K562 (cell line): ENCODE measurements at regions not wholly inside any gene's neighbourhood (a gene's known extent, or its start where the extent isn't known, plus 50 kb on each side); places are given as distances from the start of the nearest gene placed in this dataset.

Experiments used
- ATAC-seq: fragments of 200-7000 bp; cut with Tn5 transposase; 3 replicates; pipeline ENCODE4 v1.9.1; 2020; ENCODE audit warnings: moderate library complexity
- BruUV-seq: library from RNA; stranded (reverse); fragments of 400-500 nt; replicated peaks from 2 replicates; lab custom pipeline; 2021; lab: Mats Ljungman, UMichigan
- CTCF ChIA-PET: fragments of 300-600 bp; formaldehyde crosslinking; extraction: SDS; loops from one replicate; lab custom pipeline; 2021; ENCODE audit warnings: low intra/inter-chr PET ratio; lab: Yijun Ruan, JAX
- POLR2A ChIA-PET: fragments of 300-600, 350-650 bp; sonication (Branson Sonifier 250); formaldehyde crosslinking; extraction: SDS; loops from one replicate; lab custom pipeline; 2021; ENCODE audit warnings: antibody characterized with exemption, inconsistent platforms; lab: Yijun Ruan, JAX
- DNase-seq, 4 experiments: peaks; one replicate each; pipeline versions ENCODE4 v3.0.0 to v3.0.0-alpha.2; 2011 to 2018; ENCODE audit warnings: low spot score in 3 of 4, mixed read lengths in 3 of 4; ENCODE audit errors: extremely low read depth in 1 of 4
- FAIRE-seq: peaks from 2 replicates; lab custom pipeline; 2011; peaks lifted over from hg19 to GRCh38; lab: Jason Lieb, UNC
- H2AFZ ChIP-seq: 2 replicates; pipeline ENCODE4 v1.6.0; 2011; ENCODE audit warnings: low read depth, low read length, control low read depth, inconsistent platforms
- H3K27ac ChIP-seq: fragments of 200-600 bp; 3 replicates; pipeline ENCODE4 v1.8.0; 2011; ENCODE audit warnings: low read depth, mild to moderate bottlenecking, control low read depth, inconsistent platforms, low read length, moderate library complexity, mixed read lengths; ENCODE audit errors: extremely low read depth
- H3K27me3 ChIP-seq, 2 experiments: fragments of 300-600 bp in 1 of 2; 2 replicates in 1 of 2; 3 replicates in 1 of 2; pipeline versions ENCODE4 v1.6.0 to v1.8.0; 2011; ENCODE audit warnings: inconsistent platforms in 2 of 2, low read length in 2 of 2, mild to moderate bottlenecking in 1 of 2, mixed read lengths in 1 of 2, moderate library complexity in 1 of 2; ENCODE audit not compliant: control insufficient read depth in 2 of 2, insufficient read depth in 2 of 2
- H3K36me3 ChIP-seq: fragments of 300-600 bp; 3 replicates; pipeline ENCODE4 v1.8.0; 2011; ENCODE audit warnings: mild to moderate bottlenecking, low read length, inconsistent platforms; ENCODE audit not compliant: control insufficient read depth, insufficient read depth
- H3K4me1 ChIP-seq, 2 experiments: fragments of 200-600 bp in 1 of 2; replicated peaks in 1 of 2; 2 replicates in 1 of 2; 3 replicates in 1 of 2; pipeline versions ENCODE4 v1.5.1 to v1.8.0; 2011; ENCODE audit warnings: inconsistent platforms in 2 of 2, low read length in 2 of 2, mild to moderate bottlenecking in 1 of 2, mixed read lengths in 1 of 2, moderate library complexity in 1 of 2; ENCODE audit not compliant: control insufficient read depth in 2 of 2, insufficient read depth in 2 of 2
- H3K4me2 ChIP-seq: 2 replicates; pipeline ENCODE4 v1.6.1; 2011; ENCODE audit warnings: low read length, control low read depth, inconsistent platforms, mixed read lengths; ENCODE audit not compliant: insufficient read depth
- H3K4me3 ChIP-seq: fragments of 200-600 bp; sonication (generic), shearing (Covaris generic); 2 replicates; pipeline ENCODE4 v1.5.1; 2016; ENCODE audit warnings: control low read depth, inconsistent platforms
- H3K79me2 ChIP-seq: fragments of 200-600 bp; 3 replicates; pipeline ENCODE4 v1.8.0; 2011; ENCODE audit warnings: low read length, inconsistent platforms; ENCODE audit not compliant: control insufficient read depth, insufficient read depth
- H3K9ac ChIP-seq, 2 experiments: 2 replicates each; pipeline versions ENCODE4 v1.6.0 to v1.6.1; 2011; ENCODE audit warnings: low read depth in 2 of 2, low read length in 2 of 2, control low read depth in 1 of 2, inconsistent platforms in 1 of 2, mild to moderate bottlenecking in 1 of 2, mixed read lengths in 1 of 2; ENCODE audit not compliant: insufficient read depth in 1 of 2
- H3K9me1 ChIP-seq: one replicate; pipeline ENCODE4 v1.6.0; 2011; ENCODE audit warnings: inconsistent platforms, mild to moderate bottlenecking, low read length, moderate library complexity; ENCODE audit not compliant: control insufficient read depth, insufficient read depth
- H3K9me3 ChIP-seq: replicated peaks from 2 replicates; pipeline ENCODE4 v1.5.1; 2011; ENCODE audit warnings: low read depth, low read length, inconsistent platforms; ENCODE audit not compliant: control insufficient read depth, insufficient read depth
- H4K20me1 ChIP-seq: replicated peaks from 2 replicates; pipeline ENCODE4 v1.6.1; 2011; ENCODE audit warnings: low read length, inconsistent platforms, mixed read lengths; ENCODE audit not compliant: control insufficient read depth, insufficient read depth
- BHLHE40 ChIP-seq: IDR thresholded peaks from 2 replicates; pipeline ENCODE4 v1.6.1; 2011; ENCODE audit warnings: low read length, improper control_type of control experiment
- CBFA2T3 ChIP-seq: fragments of 450-650 bp; IDR thresholded peaks from 2 replicates; pipeline ENCODE4 v1.6.1; 2017
- CHAMP1 ChIP-seq: fragments of 450-650 bp; IDR thresholded peaks from 2 replicates; pipeline ENCODE4 v1.6.1; 2016; ENCODE audit warnings: mild to moderate bottlenecking
- COPS2 ChIP-seq: fragments of 450-650 bp; conservative IDR thresholded peaks from 2 replicates; pipeline ENCODE4 v1.6.1; 2016; ENCODE audit warnings: mild to moderate bottlenecking, moderate library complexity
- CREM ChIP-seq: IDR thresholded peaks from 2 replicates; pipeline ENCODE4 v1.6.1; 2014; ENCODE audit warnings: antibody characterized with exemption, low read depth
- HMBOX1 ChIP-seq: sonication (generic); IDR thresholded peaks from 2 replicates; pipeline ENCODE4 v1.6.1; 2016
- JUND ChIP-seq, 2 experiments: IDR thresholded peaks; 2 replicates in 1 of 2; 3 replicates in 1 of 2; pipeline ENCODE4 v1.6.1; 2011; ENCODE audit warnings: borderline replicate concordance in 2 of 2, low read depth in 2 of 2, low read length in 2 of 2, improper control_type of control experiment in 1 of 2, missing biosample characterization in 1 of 2, missing genetic modification characterization in 1 of 2, missing genetic modification reagents in 1 of 2
- MED1 ChIP-seq: sonication (generic); formaldehyde crosslinking; IDR thresholded peaks from 2 replicates; pipeline ENCODE4 v1.8.1; 2023; ENCODE audit warnings: missing genetic modification reagents, borderline replicate concordance
- NEUROD1 ChIP-seq: fragments of 150-350 bp; IDR thresholded peaks from 2 replicates; pipeline ENCODE4 v1.6.1; 2014; ENCODE audit warnings: borderline replicate concordance, low read length, low read depth; ENCODE audit not compliant: partially characterized antibody
- POLR3A ChIP-seq: IDR thresholded peaks from 2 replicates; pipeline ENCODE4 v1.6.1; 2011; ENCODE audit warnings: borderline replicate concordance, mild to moderate bottlenecking, moderate library complexity; ENCODE audit not compliant: insufficient read length, insufficient read depth; ENCODE audit errors: extremely low read depth
- SAFB2 ChIP-seq: fragments of 200-400 bp; formaldehyde crosslinking; IDR thresholded peaks from 2 replicates; pipeline ENCODE4 v1.6.1; 2018; ENCODE audit warnings: borderline replicate concordance, low read length, low read depth, moderate library complexity; ENCODE audit not compliant: severe bottlenecking
- TRIM28 ChIP-seq: fragments of 450-650 bp; IDR thresholded peaks from 2 replicates; pipeline ENCODE4 v1.6.1; 2017
- YY1 ChIP-seq, 3 experiments: IDR thresholded peaks; 2 replicates each; pipeline ENCODE4 v1.6.1; 2011; ENCODE audit warnings: low read length in 2 of 3, mild to moderate bottlenecking in 2 of 3, moderate library complexity in 2 of 3, borderline replicate concordance in 1 of 3, control low read depth in 1 of 3, low read depth in 1 of 3; ENCODE audit not compliant: insufficient read depth in 3 of 3, insufficient replicate concordance in 2 of 3, control insufficient read depth in 1 of 3, insufficient read length in 1 of 3; ENCODE audit errors: extremely low read depth in 1 of 3
- ZNF280A ChIP-seq: fragments of 450-650 bp; IDR thresholded peaks from 2 replicates; pipeline ENCODE4 v1.6.1; 2018; ENCODE audit warnings: mild to moderate bottlenecking, low read depth; ENCODE audit not compliant: partially characterized antibody
- ZNF408 ChIP-seq: fragments of 250-450 bp; sonication (Bioruptor Pico); IDR thresholded peaks from 2 replicates; pipeline ENCODE4 v1.4.0; 2020; ENCODE audit warnings: low read depth, mild to moderate bottlenecking, moderate library complexity
- ZNF780A ChIP-seq: fragments of 250-450 bp; sonication (Bioruptor Pico); IDR thresholded peaks from 2 replicates; pipeline ENCODE4 v1.5.0; 2021; ENCODE audit warnings: mild to moderate bottlenecking
- WGBS: fragments of 100-300 bp; shearing (Covaris generic); methylation state at CpG from one replicate; pipeline ENCODE4 v1.1.6; 2016; ENCODE audit warnings: low coverage, mixed read lengths; ENCODE audit not compliant: insufficient coverage; ENCODE audit errors: missing lambda C conversion rate; 5-methylcytosine and 5-hydroxymethylcytosine counted together
- in situ Hi-C: fragments of 300-500 bp; cut with MboI; formaldehyde crosslinking; loops from 4 replicates; pipeline ENCODE4 v1.15.0; 2018; ENCODE audit warnings: inconsistent platforms, mixed read lengths
- intact Hi-C: fragments of 100-400 bp; cut with micrococcal nuclease; formaldehyde crosslinking; loops from 2 replicates; pipeline ENCODE4 v1.14.2; 2022

GRCh38 chr11:11020747-11021149, 162.9 kb upstream of the ZBED5 start:
- ATAC-seq = peak; percentile 61
- CTCF ChIA-PET = interaction anchor here (3.2 to 4.6 kb wide), 2 partner anchors 87 to 229 kb away, joined by 24 to 46 read pairs; no protein-coding TSS in a partner anchor
- no peak for FAIRE-seq
- Histone ChIP-seq H3K9me1 (no peaks in the 10 kb centered on the region), H4K20me1 (no peaks in the 10 kb centered on the region), H3K9ac (no peak overlapping the region), H3K27ac (no peak overlapping the region), H3K9me3 (no peaks in the 10 kb centered on the region), H3K4me3 (no peak overlapping the region), H3K4me1 (peaks cover 0 to 4% of the 10 kb centered on the region in 2 experiments; a peak in 2 of 5 replicates), H2AFZ (0 out of 2 replicates have a peak overlapping the region, but pooled peaks have one; percentile 18), H3K4me2 (no peak overlapping the region; the same call in 1 of the 2 replicates), H3K36me3 (no peaks in the 10 kb centered on the region), H3K79me2 (no peaks in the 10 kb centered on the region), H3K27me3 (no peaks in the 10 kb centered on the region)
- POLR2A ChIA-PET = interaction anchor here (0.7 to 1.5 kb wide), 7 partner anchors 10 to 228 kb away, joined by 3 to 6 read pairs (median 3); partner anchors contain the start of gene EIF4G2
- in situ Hi-C loops = loop anchor here (5.0 kb wide), 2 partner anchors 88 to 228 kb away; no protein-coding TSS in a partner anchor
- BruUV-seq = no TSS peak
- DNase-seq = peak; percentile 10 to 31 (median 22)
- 2% methylated on average over 6 of the region's 6 CpGs for WGBS
- intact Hi-C loops = loop anchor here (2.0 kb wide), 1 partner anchor 88 kb away; no protein-coding TSS in a partner anchor
- TF ChIP-seq JUND (IDR thresholded peaks at IDR 0.05; ENCODE audit: borderline replicate concordance, low read depth, low read length) = no peak
- 0 out of 3 replicates have a peak, but pooled peaks have one; percentile 20 for TF ChIP-seq JUND (tag; IDR thresholded peaks at IDR 0.05; ENCODE audit: borderline replicate concordance, low read depth, low read length)
- no peak for TF ChIP-seq SAFB2
- TF ChIP-seq ZNF280A = no peak
- peak; percentile 32 for TF ChIP-seq CBFA2T3
- peak; percentile 41; the same call in 1 of the 2 replicates for TF ChIP-seq CREM
- no peak for TF ChIP-seq NEUROD1
- TF ChIP-seq CHAMP1 = no peak
- TF ChIP-seq BHLHE40 = no peak
- TF ChIP-seq ZNF780A (CRISPR knock-in tag) = no peak
- no peak for TF ChIP-seq ZNF408 (CRISPR knock-in tag)
- no peak for TF ChIP-seq MED1 (CRISPR knock-in tag)
- TF ChIP-seq TRIM28 = no peak
- no peak for TF ChIP-seq POLR3A
- no peak for TF ChIP-seq COPS2
- no peak for TF ChIP-seq YY1 (IDR thresholded peaks at IDR 0.05; ENCODE audit: borderline replicate concordance in 1 of 3, control insufficient read depth in 1 of 3, extremely low read depth in 1 of 3, insufficient read depth in 3 of 3, insufficient read length in 1 of 3, insufficient replicate concordance in 2 of 3, low read depth in 1 of 3, low read length in 2 of 3)
- TF ChIP-seq HMBOX1 = no peak
